ENCODE measurements at regions not wholly inside any gene's neighbourhood (a gene's known extent, or its start where the extent isn't known, plus 50 kb on each side); places are given as distances from the start of the nearest gene placed in this dataset.

DNA sequence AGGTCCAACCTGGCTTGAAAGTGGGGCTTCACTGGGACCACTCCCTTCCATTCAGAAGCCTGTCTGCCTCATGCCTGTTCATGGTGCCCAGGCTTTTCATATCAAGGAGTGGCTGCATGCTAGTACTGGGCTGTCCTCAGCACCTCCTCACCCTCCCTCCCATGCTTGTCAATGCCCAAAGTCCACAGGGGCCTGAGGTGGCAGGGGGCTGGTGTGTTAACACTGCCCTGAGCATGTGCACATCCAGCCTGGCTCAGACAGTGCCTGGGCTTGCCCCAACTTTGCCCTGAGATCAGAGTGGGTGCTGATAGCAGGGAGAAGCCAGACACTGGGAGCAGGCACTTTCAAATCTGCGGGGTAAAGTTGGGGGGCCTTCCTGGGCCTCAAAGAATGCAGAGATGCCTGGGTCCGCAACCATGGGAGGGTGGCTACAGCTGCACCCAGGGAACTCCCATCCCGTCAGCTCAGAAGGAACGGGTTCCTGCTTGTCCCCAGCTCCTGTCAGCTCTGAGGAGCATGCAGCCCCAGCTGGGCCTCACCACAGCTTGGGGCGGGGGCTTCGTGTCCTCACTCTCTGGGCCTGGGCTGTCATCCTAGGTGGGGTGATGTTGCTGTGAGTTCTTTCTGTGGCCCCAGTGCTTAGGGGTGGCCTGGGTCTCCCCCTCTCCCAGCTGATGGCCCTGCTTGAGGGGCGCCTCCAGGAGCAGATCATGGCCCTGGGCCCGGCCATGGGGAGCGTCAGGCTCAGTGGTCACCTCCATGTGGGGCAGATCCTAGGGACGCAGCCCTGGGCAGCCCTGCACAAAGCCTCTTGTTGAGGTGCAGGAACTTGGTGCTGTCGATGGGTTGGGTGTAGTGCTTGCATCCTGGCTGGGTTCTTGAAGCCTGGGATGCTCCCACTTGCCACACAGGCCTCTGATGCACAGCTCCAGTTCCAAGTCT is 830.6 kb upstream of the SLITRK5 start:
- TF ChIP-seq, protein P1, sequence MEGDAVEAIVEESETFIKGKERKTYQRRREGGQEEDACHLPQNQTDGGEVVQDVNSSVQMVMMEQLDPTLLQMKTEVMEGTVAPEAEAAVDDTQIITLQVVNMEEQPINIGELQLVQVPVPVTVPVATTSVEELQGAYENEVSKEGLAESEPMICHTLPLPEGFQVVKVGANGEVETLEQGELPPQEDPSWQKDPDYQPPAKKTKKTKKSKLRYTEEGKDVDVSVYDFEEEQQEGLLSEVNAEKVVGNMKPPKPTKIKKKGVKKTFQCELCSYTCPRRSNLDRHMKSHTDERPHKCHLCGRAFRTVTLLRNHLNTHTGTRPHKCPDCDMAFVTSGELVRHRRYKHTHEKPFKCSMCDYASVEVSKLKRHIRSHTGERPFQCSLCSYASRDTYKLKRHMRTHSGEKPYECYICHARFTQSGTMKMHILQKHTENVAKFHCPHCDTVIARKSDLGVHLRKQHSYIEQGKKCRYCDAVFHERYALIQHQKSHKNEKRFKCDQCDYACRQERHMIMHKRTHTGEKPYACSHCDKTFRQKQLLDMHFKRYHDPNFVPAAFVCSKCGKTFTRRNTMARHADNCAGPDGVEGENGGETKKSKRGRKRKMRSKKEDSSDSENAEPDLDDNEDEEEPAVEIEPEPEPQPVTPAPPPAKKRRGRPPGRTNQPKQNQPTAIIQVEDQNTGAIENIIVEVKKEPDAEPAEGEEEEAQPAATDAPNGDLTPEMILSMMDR (IDR thresholded peaks at IDR 0.05), result no peak
- no peak for TF ChIP-seq POLR2A (IDR thresholded peaks at IDR 0.05)

Measured in body of pancreas (tissue), 4 donors.